A673 (cell line): ENCODE measurements at regions not wholly inside any gene's neighbourhood (a gene's known extent, or its start where the extent isn't known, plus 50 kb on each side); places are given as distances from the start of the nearest gene placed in this dataset.

Experiments
- BruUV-seq: library from RNA; stranded (reverse); fragments of 400-500 nt; replicated peaks from 2 replicates; lab custom pipeline; 2021; lab: Mats Ljungman, UMichigan
- CTCF ChIA-PET: fragments of 300-600 bp; sonication (Branson Sonifier 250); formaldehyde crosslinking; loops from one replicate; lab custom pipeline; 2022; ENCODE audit warnings: antibody characterized with exemption; lab: Charles Lee
- POLR2A ChIA-PET: fragments of 300-600 bp; sonication (Branson Sonifier 250); formaldehyde crosslinking; loops from one replicate; lab custom pipeline; 2022; ENCODE audit warnings: antibody characterized with exemption; ENCODE audit not compliant: low non-redundant PET; lab: Charles Lee
- DNase-seq: peaks from one replicate; pipeline ENCODE4 v3.0.0-alpha.2; 2015; ENCODE audit warnings: low spot score
- H3K27ac ChIP-seq: fragments of 200-600 bp; sonication (generic); 2 replicates; pipeline ENCODE4 v1.5.1; 2016; ENCODE audit warnings: mixed run types, low read depth, mild to moderate bottlenecking, mixed read lengths, antibody characterized with exemption, low read length; ENCODE audit not compliant: poor library complexity, severe bottlenecking
- H3K27me3 ChIP-seq: fragments of 200-600 bp; sonication (generic); replicated peaks from 2 replicates; pipeline ENCODE4 v1.6.1; 2017; ENCODE audit warnings: mixed run types, low read depth, mild to moderate bottlenecking, mixed read lengths, antibody characterized with exemption, low read length; ENCODE audit not compliant: insufficient read depth, poor library complexity
- H3K36me3 ChIP-seq: fragments of 200-600 bp; sonication (generic); 2 replicates; pipeline ENCODE4 v1.6.1; 2016; ENCODE audit warnings: mixed run types, mild to moderate bottlenecking, mixed read lengths, antibody characterized with exemption, low read length; ENCODE audit not compliant: insufficient read depth, poor library complexity, severe bottlenecking
- H3K4me1 ChIP-seq: fragments of 200-600 bp; sonication (generic); 2 replicates; pipeline ENCODE4 v1.6.1; 2017; ENCODE audit warnings: mixed run types, mild to moderate bottlenecking, mixed read lengths, antibody characterized with exemption, low read length; ENCODE audit not compliant: insufficient read depth, poor library complexity, severe bottlenecking
- H3K4me3 ChIP-seq: fragments of 200-600 bp; sonication (generic); 2 replicates; pipeline ENCODE4 v1.5.1; 2016; ENCODE audit warnings: low read depth, mixed run types, mild to moderate bottlenecking, mixed read lengths, low read length; ENCODE audit not compliant: poor library complexity, severe bottlenecking
- H3K9me3 ChIP-seq: fragments of 200-600 bp; sonication (generic); 2 replicates; pipeline ENCODE4 v1.6.1; 2016; ENCODE audit warnings: mixed run types, low read depth, mild to moderate bottlenecking, mixed read lengths, antibody characterized with exemption, low read length; ENCODE audit not compliant: poor library complexity, severe bottlenecking
- CTCF ChIP-seq: fragments of 300-800, 200-600 bp; sonication (generic); conservative IDR thresholded peaks from 2 replicates; pipeline ENCODE4 v1.5.1; 2017; ENCODE audit warnings: low read depth, mild to moderate bottlenecking, antibody characterized with exemption, low read length, moderate library complexity, mixed read lengths
- EZH2 ChIP-seq: fragments of 200-600 bp; sonication (generic); IDR thresholded peaks from 2 replicates; pipeline ENCODE4 v1.6.1; 2017; ENCODE audit warnings: borderline replicate concordance, low read depth, mild to moderate bottlenecking, mixed read lengths, antibody characterized with exemption, low read length; ENCODE audit not compliant: poor library complexity, severe bottlenecking
- intact Hi-C: fragments of 100-400 bp; cut with micrococcal nuclease; formaldehyde crosslinking; loops from one replicate; pipeline ENCODE4 v1.10.0; 2022; ENCODE audit not compliant: unreplicated experiment

GRCh38 chr2:16121986-16122390 is 181.6 kb downstream of the MYCN start:
- TF ChIP-seq EZH2 (no peak), CTCF (no peak)
- ChIA-PET POLR2A (no interaction called here), CTCF (no interaction called here)
- H3K4me3 ChIP-seq = no peak overlapping the region
- no peak overlapping the region for H3K27ac ChIP-seq
- intact Hi-C loops = no loop called here
- H3K4me1 ChIP-seq = no peaks in the 10 kb centered on the region
- no TSS peak for BruUV-seq
- no peaks in the 10 kb centered on the region for H3K9me3 ChIP-seq
- H3K36me3 ChIP-seq = no peaks in the 10 kb centered on the region
- DNase-seq = no peak
- H3K27me3 ChIP-seq = peaks cover 3% of the 10 kb centered on the region

- Histone ChIP-seq H3K27me3 (peaks cover 3% of the 10 kb centered on the region), H3K27ac (no peak overlapping the region), H3K4me3 (no peak overlapping the region), H3K4me1 (no peaks in the 10 kb centered on the region), H3K9me3 (no peaks in the 10 kb centered on the region), H3K36me3 (no peaks in the 10 kb centered on the region)
- no TSS peak for BruUV-seq
- intact Hi-C loops = no loop called here
- ChIA-PET POLR2A (no interaction called here), CTCF (no interaction called here)
- no peak for DNase-seq
- TF ChIP-seq EZH2 (no peak), CTCF (no peak)
These were observed 181.1 kb downstream of the MYCN start for GRCh38 chr2:16121231-16121985.

- H3K36me3 ChIP-seq = no peaks in the 10 kb centered on the region
- intact Hi-C loops = no loop called here
- H3K9me3 ChIP-seq = no peaks in the 10 kb centered on the region
- no peak overlapping the region for H3K4me3 ChIP-seq
- no peak for DNase-seq
- H3K4me1 ChIP-seq = no peaks in the 10 kb centered on the region
- TF ChIP-seq CTCF (no peak), EZH2 (no peak)
- peaks cover 3% of the 10 kb centered on the region for H3K27me3 ChIP-seq
- CTCF ChIA-PET = no interaction called here
- H3K27ac ChIP-seq = no peak overlapping the region
- no TSS peak for BruUV-seq
- POLR2A ChIA-PET = no interaction called here
These were observed 180.3 kb downstream of the MYCN start for GRCh38 chr2:16120591-16121180.
